Brain microvascular endothelial cell (primary cell): ENCODE measurements at regions not wholly inside any gene's neighbourhood (a gene's known extent, or its start where the extent isn't known, plus 50 kb on each side); places are given as distances from the start of the nearest gene placed in this dataset.

ENCODE experiments used
- DNase-seq: peaks from one replicate; pipeline ENCODE4 v3.0.0-alpha.2; 2020
- H3K27ac ChIP-seq: fragments of 250-450 bp; sonication (Bioruptor Pico); 2 replicates; pipeline ENCODE4 v1.5.1; 2020; ENCODE audit warnings: mild to moderate bottlenecking, moderate library complexity
- H3K27me3 ChIP-seq: fragments of 250-450 bp; sonication (Bioruptor Pico); replicated peaks from 2 replicates; pipeline ENCODE4 v1.5.1; 2020; ENCODE audit warnings: mild to moderate bottlenecking
- H3K36me3 ChIP-seq: fragments of 250-450 bp; sonication (Bioruptor Pico); replicated peaks from 2 replicates; pipeline ENCODE4 v1.5.1; 2020; ENCODE audit warnings: mild to moderate bottlenecking
- H3K4me3 ChIP-seq: 2 replicates; pipeline ENCODE4 v1.5.1; 2011; ENCODE audit warnings: low read depth, mild to moderate bottlenecking, control low read depth, low read length, moderate library complexity
- CTCF ChIP-seq: IDR thresholded peaks from 2 replicates; pipeline ENCODE4 v1.5.1; 2011; ENCODE audit warnings: low read depth, mild to moderate bottlenecking, moderate library complexity, low read length, control low read depth, inconsistent platforms; ENCODE audit errors: missing control alignments
- in situ Hi-C: cut with HindIII; loops from 2 replicates; pipeline ENCODE4 v1.10.0; 2017; ENCODE audit warnings: low sequenced_read_pairs, low pct_ligation_motif_present

- in situ Hi-C loops: no loop called here
- no peak for TF ChIP-seq CTCF
- Histone ChIP-seq H3K27ac (peak overlapping the region; percentile 88), H3K27me3 (no peaks in the 10 kb centered on the region), H3K4me3 (no peak overlapping the region), H3K36me3 (no peaks in the 10 kb centered on the region)
- peak; percentile 94 for DNase-seq
These were observed 386.3 kb downstream of the AASDHPPT start for GRCh38 chr11:106463796-106464201.

GRCh38 chr11:106464728-106465127 is 387.3 kb downstream of the AASDHPPT start:
- Histone ChIP-seq H3K27ac (peak overlapping the region; percentile 88), H3K27me3 (no peaks in the 10 kb centered on the region), H3K4me3 (no peak overlapping the region), H3K36me3 (no peaks in the 10 kb centered on the region)
- DNase-seq: no peak
- in situ Hi-C loops: no loop called here
- TF ChIP-seq CTCF: no peak

- in situ Hi-C loops: no loop called here
- Histone ChIP-seq H3K4me3 (no peak overlapping the region), H3K36me3 (no peaks in the 10 kb centered on the region), H3K27ac (peak overlapping the region; percentile 91), H3K27me3 (no peaks in the 10 kb centered on the region)
- TF ChIP-seq CTCF: no peak
- DNase-seq: peak; percentile 85
These were observed 389.1 kb downstream of the AASDHPPT start for GRCh38 chr11:106466521-106467080.

- no peaks in the 10 kb centered on the region for H3K36me3 ChIP-seq
- in situ Hi-C loops: no loop called here
- H3K27ac ChIP-seq: peak overlapping the region; percentile 91
- no peak for TF ChIP-seq CTCF
- DNase-seq: no peak
- H3K27me3 ChIP-seq: no peaks in the 10 kb centered on the region
- no peak overlapping the region for H3K4me3 ChIP-seq
These were observed 390.0 kb downstream of the AASDHPPT start for GRCh38 chr11:106467501-106467900.

- peak; percentile 81 for DNase-seq
These were observed 390.6 kb downstream of the AASDHPPT start for GRCh38 chr11:106468086-106468485.

More at GRCh38 chr11:106468086-106468485, 390.6 kb downstream of the AASDHPPT start:
- no peak for TF ChIP-seq CTCF
- Histone ChIP-seq H3K36me3 (no peaks in the 10 kb centered on the region), H3K4me3 (no peak overlapping the region), H3K27ac (peak overlapping the region; percentile 91), H3K27me3 (no peaks in the 10 kb centered on the region)
- in situ Hi-C loops: no loop called here
